ENCODE measurements at regions not wholly inside any gene's neighbourhood (a gene's known extent, or its start where the extent isn't known, plus 50 kb on each side); places are given as distances from the start of the nearest gene placed in this dataset.

GRCh38 chr9:7227951-7228350 lies 470.2 kb downstream of the KDM4C start:
- POLR2A ChIA-PET, result no interaction called here
- H3K4me1 Mint-ChIP-seq, result peaks cover 12% of the 10 kb centered on the region
- no peaks in the 10 kb centered on the region for H3K36me3 Mint-ChIP-seq (ENCODE audit: low read depth)

GRCh38 chr9:7226007-7226640 lies 468.4 kb downstream of the KDM4C start:
- H3K36me3 Mint-ChIP-seq (ENCODE audit: low read depth), result no peaks in the 10 kb centered on the region
- DNase-seq, result no peak
- peaks cover 6% of the 10 kb centered on the region for H3K9me3 Mint-ChIP-seq
- no peak overlapping the region for H3K4me3 Mint-ChIP-seq
- H3K27me3 Mint-ChIP-seq, result peaks cover 49% of the 10 kb centered on the region
- H3K4me1 Mint-ChIP-seq, result peaks cover 13% of the 10 kb centered on the region
- no peak overlapping the region for H3K27ac Mint-ChIP-seq
- CTCF ChIA-PET, result no interaction called here
- POLR2A ChIA-PET, result no interaction called here

More at GRCh38 chr9:7227951-7228350, 470.2 kb downstream of the KDM4C start:
- peaks cover 45% of the 10 kb centered on the region for H3K27me3 Mint-ChIP-seq
- DNase-seq, result no peak
- CTCF ChIA-PET, result interaction anchor here (1.8 kb wide), 1 partner anchor 11 kb away, joined by 4 read pairs; no protein-coding TSS in a partner anchor
- H3K27ac Mint-ChIP-seq, result no peak overlapping the region
- H3K9me3 Mint-ChIP-seq, result no peaks in the 10 kb centered on the region
- no peak overlapping the region for H3K4me3 Mint-ChIP-seq
